ENCODE measurements at regions not wholly inside any gene's neighbourhood (a gene's known extent, or its start where the extent isn't known, plus 50 kb on each side); places are given as distances from the start of the nearest gene placed in this dataset.
"Not testable (repeated sequence)": the region's sequence is repeated elsewhere in the genome, so short reads cannot be mapped to it uniquely, and the experiment has no call there.

DNA sequence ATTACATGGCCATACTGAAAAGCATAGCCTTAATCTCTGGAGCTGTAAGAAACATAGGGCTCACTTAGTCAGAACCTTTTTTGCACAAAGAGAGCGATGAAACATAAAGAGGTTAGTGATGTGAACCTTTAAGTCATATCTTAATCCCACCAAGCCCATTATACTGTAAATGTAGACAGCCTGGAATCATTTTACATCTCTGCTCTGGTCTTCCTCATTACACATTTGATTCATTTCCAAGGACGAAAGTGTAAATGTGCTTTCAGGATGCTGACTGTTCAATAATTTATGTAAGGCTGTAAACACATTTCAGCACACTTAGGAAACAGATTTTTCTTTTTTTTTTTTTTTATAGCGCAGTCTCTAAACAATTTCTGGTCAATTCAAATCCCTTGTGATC is 131.3 kb upstream of the B3GAT2 start:
- Histone ChIP-seq H3K4me3 (no peak overlapping the region), H3K9me2 (replicated peaks; ENCODE audit: insufficient read depth) (no peaks in the 10 kb centered on the region), H2AFZ (no peak overlapping the region), H3K9me3 (ENCODE audit: low read depth) (no peaks in the 10 kb centered on the region), H3K4me1 (ENCODE audit: insufficient read depth) (no peaks in the 10 kb centered on the region), H3K27me3 (no peaks in the 10 kb centered on the region), H3K36me3 (replicated peaks; ENCODE audit: insufficient read depth, low read depth) (no peaks in the 10 kb centered on the region), H3K27ac (no peak overlapping the region), H3K4me2 (no peak overlapping the region), H3K79me2 (no peaks in the 10 kb centered on the region), H4K20me1 (ENCODE audit: insufficient read depth, poor library complexity, severe bottlenecking) (no peaks in the 10 kb centered on the region)
- 74% methylated on average over 3 of the region's 3 CpGs for WGBS (ENCODE audit: low lambda C conversion rate, missing lambda C conversion rate)
- DNase-seq (ENCODE audit: low spot score), result no peak
- TF ChIP-seq EZH2 (IDR thresholded peaks at IDR 0.05; ENCODE audit: borderline replicate concordance) (no peak), CTCF (IDR thresholded peaks at IDR 0.05; ENCODE audit: poor library complexity) (no peak)

- H3K27me3 ChIP-seq, result no peaks in the 10 kb centered on the region
- no peak overlapping the region for H3K4me2 ChIP-seq
- H3K9me3 ChIP-seq (ENCODE audit: low read depth), result no peaks in the 10 kb centered on the region
- no peak for DNase-seq (ENCODE audit: low spot score)
- WGBS (ENCODE audit: low lambda C conversion rate, missing lambda C conversion rate), result 83% methylated on average over 4 of the region's 4 CpGs
- H3K36me3 ChIP-seq (replicated peaks; ENCODE audit: insufficient read depth, low read depth), result no peaks in the 10 kb centered on the region
- no peaks in the 10 kb centered on the region for H3K79me2 ChIP-seq
- H3K9me2 ChIP-seq (replicated peaks; ENCODE audit: insufficient read depth), result no peaks in the 10 kb centered on the region
- H3K27ac ChIP-seq, result no peak overlapping the region
- no peak for TF ChIP-seq EZH2 (IDR thresholded peaks at IDR 0.05; ENCODE audit: borderline replicate concordance)
- no peak for TF ChIP-seq CTCF (IDR thresholded peaks at IDR 0.05; ENCODE audit: poor library complexity)
- no peak for TF ChIP-seq EZH2phosphoT487 (IDR thresholded peaks at IDR 0.05; ENCODE audit: low read depth, severe bottlenecking, unreplicated experiment)
- no peak overlapping the region for H2AFZ ChIP-seq
- H3K4me3 ChIP-seq, result no peak overlapping the region
- no peaks in the 10 kb centered on the region for H4K20me1 ChIP-seq (ENCODE audit: insufficient read depth, poor library complexity, severe bottlenecking)
- H3K4me1 ChIP-seq (ENCODE audit: insufficient read depth), result no peaks in the 10 kb centered on the region
These were observed 133.4 kb upstream of the B3GAT2 start for GRCh38 chr6:71090217-71090616.

DNA sequence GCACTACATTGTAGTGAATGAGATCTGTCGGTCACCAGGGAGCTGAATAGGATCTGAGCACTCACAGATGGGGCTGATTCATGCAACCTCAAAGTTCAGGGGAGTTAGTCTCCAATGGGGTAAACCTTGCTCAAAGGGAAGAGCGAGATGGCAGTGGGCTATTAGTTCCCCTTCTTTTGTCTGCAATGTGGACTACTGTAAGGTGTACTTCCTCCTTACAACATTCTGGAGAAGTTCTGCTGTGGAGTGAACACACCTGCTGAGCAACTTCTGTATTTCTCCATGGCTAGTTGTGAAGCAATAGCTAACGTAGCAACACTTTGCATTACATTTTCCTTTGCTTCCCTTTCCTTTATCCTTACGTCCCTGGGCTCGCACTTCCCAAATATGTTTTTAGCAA is 134.3 kb upstream of the B3GAT2 start:
- Histone ChIP-seq H3K27ac (no peak overlapping the region), H3K4me3 (no peak overlapping the region), H3K36me3 (replicated peaks; ENCODE audit: insufficient read depth, low read depth) (no peaks in the 10 kb centered on the region), H3K4me2 (no peak overlapping the region), H3K9me2 (replicated peaks; ENCODE audit: insufficient read depth) (no peaks in the 10 kb centered on the region), H2AFZ (no peak overlapping the region), H3K79me2 (no peaks in the 10 kb centered on the region), H3K9me3 (ENCODE audit: low read depth) (no peaks in the 10 kb centered on the region), H3K27me3 (no peaks in the 10 kb centered on the region), H3K4me1 (ENCODE audit: insufficient read depth) (no peaks in the 10 kb centered on the region), H4K20me1 (ENCODE audit: insufficient read depth, poor library complexity, severe bottlenecking) (no peaks in the 10 kb centered on the region)
- DNase-seq (ENCODE audit: low spot score), result no peak
- TF ChIP-seq CTCF (IDR thresholded peaks at IDR 0.05; ENCODE audit: poor library complexity) (no peak), EZH2phosphoT487 (IDR thresholded peaks at IDR 0.05; ENCODE audit: low read depth, severe bottlenecking, unreplicated experiment) (no peak), EZH2 (IDR thresholded peaks at IDR 0.05; ENCODE audit: borderline replicate concordance) (no peak)
- WGBS (ENCODE audit: low lambda C conversion rate, missing lambda C conversion rate), result 93% methylated on average over 5 of the region's 5 CpGs

GRCh38 chr6:71091956-71092355 is 135.1 kb upstream of the B3GAT2 start:
- Histone ChIP-seq H3K36me3 (replicated peaks; ENCODE audit: insufficient read depth, low read depth) (no peaks in the 10 kb centered on the region), H3K4me1 (ENCODE audit: insufficient read depth) (no peaks in the 10 kb centered on the region), H3K4me3 (no peak overlapping the region), H3K79me2 (no peaks in the 10 kb centered on the region), H3K27me3 (no peaks in the 10 kb centered on the region), H3K4me2 (no peak overlapping the region), H3K9me2 (replicated peaks; ENCODE audit: insufficient read depth) (no peaks in the 10 kb centered on the region), H3K27ac (no peak overlapping the region), H4K20me1 (ENCODE audit: insufficient read depth, poor library complexity, severe bottlenecking) (no peaks in the 10 kb centered on the region), H3K9me3 (ENCODE audit: low read depth) (no peaks in the 10 kb centered on the region), H2AFZ (no peak overlapping the region)
- WGBS (ENCODE audit: low lambda C conversion rate, missing lambda C conversion rate), result 93% methylated on average over 1 of the region's 1 CpG
- no peak for DNase-seq (ENCODE audit: low spot score)
- TF ChIP-seq EZH2 (IDR thresholded peaks at IDR 0.05; ENCODE audit: borderline replicate concordance), result no peak
- no peak for TF ChIP-seq EZH2phosphoT487 (IDR thresholded peaks at IDR 0.05; ENCODE audit: low read depth, severe bottlenecking, unreplicated experiment)
- TF ChIP-seq CTCF (IDR thresholded peaks at IDR 0.05; ENCODE audit: poor library complexity), result no peak

- not testable (repeated sequence) for H3K4me3 ChIP-seq; H3K79me2 ChIP-seq; H4K20me1 ChIP-seq (ENCODE audit: insufficient read depth, poor library complexity, severe bottlenecking); H3K4me2 ChIP-seq; H3K36me3 ChIP-seq (replicated peaks; ENCODE audit: insufficient read depth, low read depth); DNase-seq (ENCODE audit: low spot score); H3K4me1 ChIP-seq (ENCODE audit: insufficient read depth); H3K9me2 ChIP-seq (replicated peaks; ENCODE audit: insufficient read depth); H3K27ac ChIP-seq; H2AFZ ChIP-seq; H3K9me3 ChIP-seq (ENCODE audit: low read depth); H3K27me3 ChIP-seq
- 84% methylated on average over 2 of the region's 2 CpGs for WGBS (ENCODE audit: low lambda C conversion rate, missing lambda C conversion rate)
These were observed 140.4 kb upstream of the B3GAT2 start for GRCh38 chr6:71097264-71097663.

All from hepatocyte (in vitro differentiated cells).